Adrenal gland (tissue), 5 donors: ENCODE measurements at regions not wholly inside any gene's neighbourhood (a gene's known extent, or its start where the extent isn't known, plus 50 kb on each side); places are given as distances from the start of the nearest gene placed in this dataset.

ENCODE experiments used
- POLR2A ChIP-seq, 2 donors: fragments of 450-650 bp; IDR thresholded peaks; one replicate each; pipeline ENCODE4 v1.6.1; 2017; ENCODE audit warnings: antibody characterized with exemption in 2 of 2, mild to moderate bottlenecking in 2 of 2, moderate library complexity in 1 of 2
- TF ChIP-seq, protein P1 (sequence below), 6 experiments: fragments of 450-650 bp in 4 of 6; fragments of 200-600 bp in 2 of 6; sonication (generic) in 1 of 6; IDR thresholded peaks; 1 replicate in 5 of 6; 2 replicates in 1 of 6; pipeline versions ENCODE4 v1.5.1 to v1.8.0; 2016 to 2021; ENCODE audit warnings: antibody characterized with exemption in 6 of 6, mild to moderate bottlenecking in 2 of 6, moderate library complexity in 1 of 6
- donor health status: DM: no; HTN: no; CAD: no.

DNA sequence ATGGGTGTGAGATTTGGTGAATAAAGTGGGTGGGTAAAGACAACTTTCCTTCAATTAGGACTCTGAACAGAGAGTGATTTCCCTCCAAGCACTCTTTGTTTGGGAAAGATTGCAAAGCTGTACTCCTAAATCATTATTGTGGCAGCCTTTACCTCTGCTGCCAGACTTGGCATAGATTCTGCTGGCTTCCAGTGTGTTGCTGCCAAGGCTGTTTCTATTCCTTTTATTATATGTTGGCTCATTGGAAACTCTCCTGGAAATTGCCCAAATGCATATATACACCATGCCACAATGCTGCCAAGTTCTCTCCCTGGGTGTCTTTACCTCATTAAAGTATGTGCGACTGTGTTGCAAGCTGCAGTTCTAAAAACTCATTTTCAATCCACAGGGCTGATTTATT, 668.0 kb downstream of the MRPL39 start:
- TF ChIP-seq, protein P1, sequence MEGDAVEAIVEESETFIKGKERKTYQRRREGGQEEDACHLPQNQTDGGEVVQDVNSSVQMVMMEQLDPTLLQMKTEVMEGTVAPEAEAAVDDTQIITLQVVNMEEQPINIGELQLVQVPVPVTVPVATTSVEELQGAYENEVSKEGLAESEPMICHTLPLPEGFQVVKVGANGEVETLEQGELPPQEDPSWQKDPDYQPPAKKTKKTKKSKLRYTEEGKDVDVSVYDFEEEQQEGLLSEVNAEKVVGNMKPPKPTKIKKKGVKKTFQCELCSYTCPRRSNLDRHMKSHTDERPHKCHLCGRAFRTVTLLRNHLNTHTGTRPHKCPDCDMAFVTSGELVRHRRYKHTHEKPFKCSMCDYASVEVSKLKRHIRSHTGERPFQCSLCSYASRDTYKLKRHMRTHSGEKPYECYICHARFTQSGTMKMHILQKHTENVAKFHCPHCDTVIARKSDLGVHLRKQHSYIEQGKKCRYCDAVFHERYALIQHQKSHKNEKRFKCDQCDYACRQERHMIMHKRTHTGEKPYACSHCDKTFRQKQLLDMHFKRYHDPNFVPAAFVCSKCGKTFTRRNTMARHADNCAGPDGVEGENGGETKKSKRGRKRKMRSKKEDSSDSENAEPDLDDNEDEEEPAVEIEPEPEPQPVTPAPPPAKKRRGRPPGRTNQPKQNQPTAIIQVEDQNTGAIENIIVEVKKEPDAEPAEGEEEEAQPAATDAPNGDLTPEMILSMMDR (IDR thresholded peaks at IDR 0.05): no peak
- TF ChIP-seq POLR2A (IDR thresholded peaks at IDR 0.05): no peak
